GM21723 (cell line): ENCODE measurements at regions not wholly inside any gene's neighbourhood (a gene's known extent, or its start where the extent isn't known, plus 50 kb on each side); places are given as distances from the start of the nearest gene placed in this dataset.

Source experiments
- ATAC-seq: cut with Tn5 transposase; IDR thresholded peaks from one replicate; pipeline ENCODE4 v1.9.1; 2021; ENCODE audit warnings: mild to moderate bottlenecking, moderate library complexity; ENCODE audit not compliant: unreplicated experiment

DNA sequence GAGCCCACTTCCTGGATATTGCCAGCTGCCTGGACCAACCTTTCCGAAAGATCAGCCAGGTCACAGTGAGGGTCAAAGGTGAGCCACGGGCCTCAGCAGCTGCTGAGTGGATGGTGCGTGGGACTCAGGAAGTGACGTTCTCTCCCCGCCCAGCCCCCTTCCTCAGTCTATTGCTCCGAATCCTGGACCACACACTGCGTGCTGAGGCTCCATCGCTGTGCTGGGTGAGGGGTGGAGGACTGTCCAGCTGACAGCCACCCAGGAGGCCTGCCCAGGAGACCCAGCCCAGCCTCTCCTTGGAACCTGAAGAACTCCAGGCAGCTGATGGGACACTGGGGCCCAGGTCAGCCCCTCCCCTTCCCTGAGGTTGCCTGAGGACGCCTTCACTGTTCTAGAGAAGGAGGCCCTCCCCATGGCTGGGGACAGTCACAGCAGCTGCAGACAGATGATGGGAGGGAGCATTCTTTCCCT, 94.4 kb upstream of the CD93 start:
- no peak for ATAC-seq

DNA sequence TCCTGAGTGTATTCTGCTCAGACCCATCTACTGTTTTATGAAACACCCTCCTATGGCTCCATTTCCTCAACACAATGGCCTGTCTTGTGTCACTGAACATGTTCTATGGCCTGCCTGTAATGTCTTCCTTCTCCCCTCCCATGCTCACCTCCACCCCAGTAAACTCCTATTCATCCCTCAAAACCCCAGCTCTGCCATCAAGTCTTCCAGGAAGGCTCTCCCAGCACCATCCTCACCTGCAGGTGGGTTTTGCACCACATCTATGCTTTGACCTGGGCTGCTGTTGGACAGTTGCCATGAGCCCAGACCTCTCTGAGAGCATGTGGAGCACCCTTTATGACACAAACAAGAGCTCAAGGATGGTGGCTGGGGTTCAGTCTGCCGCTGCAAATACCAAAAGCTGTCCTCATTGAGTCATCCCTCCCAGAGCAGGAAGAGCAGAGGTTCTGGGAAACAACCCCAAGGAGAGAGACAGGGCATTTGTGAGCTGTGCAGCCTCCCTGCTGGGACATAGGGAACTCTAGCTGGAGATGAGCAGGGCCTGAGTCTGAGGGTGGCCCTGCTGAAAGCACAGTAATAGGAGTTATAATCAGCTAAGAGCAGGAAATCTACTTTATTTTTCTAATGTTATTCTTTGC, 93.8 kb upstream of the CD93 start:
- ATAC-seq: no peak

DNA sequence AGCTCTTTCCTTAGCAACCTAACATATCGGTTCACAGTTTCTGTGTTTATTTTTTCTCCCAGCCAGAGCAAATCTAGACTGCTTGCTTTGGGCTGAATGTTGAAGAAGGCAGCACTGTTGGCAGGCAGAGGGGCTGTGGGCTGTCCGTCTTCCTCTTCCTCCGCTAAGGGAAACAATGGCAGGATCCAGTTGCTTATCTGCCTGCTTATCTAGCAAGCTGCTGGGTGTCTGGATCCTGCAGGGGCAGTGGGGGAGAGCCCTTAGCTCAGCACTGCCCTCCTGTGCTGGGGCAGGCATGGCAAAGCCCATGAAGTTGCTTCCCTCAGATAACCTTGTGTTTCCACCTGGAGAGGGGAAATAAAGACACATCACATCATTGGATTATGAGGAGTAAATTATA, 92.7 kb upstream of the CD93 start:
- no peak for ATAC-seq

DNA sequence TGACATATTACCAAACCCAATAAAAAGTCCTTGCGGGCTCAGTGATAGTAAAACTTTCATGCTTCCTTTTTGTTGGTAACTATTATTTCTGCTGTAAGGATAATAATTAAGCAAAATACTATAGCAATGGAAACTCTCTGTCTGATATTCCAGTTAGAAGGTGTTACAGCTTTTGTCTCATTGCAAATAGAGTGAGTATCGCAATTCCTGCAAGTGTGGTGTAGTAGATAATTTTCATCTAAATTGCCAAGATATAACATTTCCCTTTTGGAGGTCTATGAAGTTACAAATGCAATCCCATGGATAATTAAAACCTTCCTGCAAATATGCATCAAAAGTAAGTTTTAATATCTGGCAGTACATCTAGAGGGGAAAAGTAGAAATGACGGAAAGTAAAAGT, 88.7 kb upstream of the CD93 start:
- ATAC-seq: no peak

DNA sequence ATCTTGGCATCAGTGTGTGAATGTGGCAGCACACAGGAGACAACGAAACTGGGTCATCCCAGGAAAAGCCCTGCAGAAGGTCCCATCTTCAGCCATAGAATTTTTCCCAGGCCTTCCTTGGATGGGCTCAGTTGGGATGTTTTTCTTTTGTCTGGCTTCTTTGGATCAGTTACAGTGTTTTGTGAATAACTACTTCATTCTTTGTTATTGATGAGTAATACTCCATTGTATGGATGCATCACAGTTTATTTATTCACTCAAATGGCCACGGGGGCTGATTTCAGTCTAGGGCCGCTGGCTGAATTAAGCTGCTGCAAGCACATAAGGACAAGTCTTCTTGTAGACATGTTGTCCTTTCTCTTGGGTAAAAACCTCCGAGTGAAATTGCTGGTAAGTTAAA, 81.3 kb upstream of the CD93 start:
- no peak for ATAC-seq

DNA sequence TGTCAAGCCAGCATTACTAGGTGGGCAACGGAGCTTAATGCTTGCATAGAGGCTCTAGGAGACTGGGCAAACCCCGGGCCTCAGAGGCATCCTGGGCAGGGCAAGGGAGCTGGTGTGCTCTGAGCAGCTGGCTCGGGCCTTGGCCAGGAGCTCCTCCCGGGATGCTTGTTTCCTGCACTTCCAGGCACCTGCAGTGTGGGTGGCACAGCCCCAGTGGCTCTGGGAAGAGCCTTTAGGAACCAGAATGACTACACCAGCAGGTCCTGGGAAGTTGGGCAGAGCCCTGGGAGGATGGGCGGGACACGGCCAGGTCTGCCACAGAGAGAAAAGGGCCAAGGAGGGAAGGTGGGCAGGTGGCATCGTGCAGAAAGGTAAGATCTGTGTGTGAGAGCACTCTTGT, 80.4 kb upstream of the CD93 start:
- no peak for ATAC-seq

DNA sequence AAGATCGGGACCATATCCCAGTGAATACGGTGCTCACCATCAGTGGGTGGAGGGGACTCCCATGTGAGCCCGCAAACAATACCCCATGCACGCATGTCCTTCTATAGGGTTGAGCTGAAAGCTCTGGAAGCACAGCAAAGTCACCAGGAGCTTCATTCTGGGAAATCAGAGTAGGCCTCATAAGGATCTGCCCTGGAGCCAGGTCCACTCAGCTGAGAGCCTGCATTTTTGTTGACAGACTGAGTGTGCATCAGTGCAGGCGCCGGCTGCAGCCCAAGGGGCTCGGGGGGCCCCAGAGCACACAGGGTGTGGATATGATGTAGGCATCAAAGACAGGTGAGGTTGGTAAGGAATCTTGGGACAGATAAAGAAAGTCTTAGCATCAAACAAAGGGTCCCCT, 79.8 kb upstream of the CD93 start:
- no peak for ATAC-seq

DNA sequence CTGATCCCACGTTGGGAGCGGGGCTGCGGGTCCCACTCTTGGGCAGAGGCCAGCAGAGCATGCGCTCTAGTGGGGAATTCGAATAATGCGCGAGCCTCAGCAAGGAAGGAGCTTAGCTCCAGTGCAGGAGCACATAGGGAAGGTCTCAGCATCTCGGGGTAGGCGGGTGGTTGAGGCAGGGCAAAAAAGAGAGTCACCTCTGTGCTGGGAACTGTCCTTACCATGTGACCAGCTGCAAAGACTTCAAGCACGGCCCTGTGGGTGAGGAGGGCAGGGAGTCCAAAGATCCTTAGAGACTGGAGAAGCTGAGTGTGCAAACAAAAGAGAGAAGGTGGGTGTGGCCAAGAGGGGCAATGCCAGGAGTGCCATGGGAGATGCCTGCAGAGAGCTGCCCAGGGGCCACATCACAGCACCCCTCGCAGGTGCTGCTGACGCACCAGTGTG, 79.2 kb upstream of the CD93 start:
- no peak for ATAC-seq

DNA sequence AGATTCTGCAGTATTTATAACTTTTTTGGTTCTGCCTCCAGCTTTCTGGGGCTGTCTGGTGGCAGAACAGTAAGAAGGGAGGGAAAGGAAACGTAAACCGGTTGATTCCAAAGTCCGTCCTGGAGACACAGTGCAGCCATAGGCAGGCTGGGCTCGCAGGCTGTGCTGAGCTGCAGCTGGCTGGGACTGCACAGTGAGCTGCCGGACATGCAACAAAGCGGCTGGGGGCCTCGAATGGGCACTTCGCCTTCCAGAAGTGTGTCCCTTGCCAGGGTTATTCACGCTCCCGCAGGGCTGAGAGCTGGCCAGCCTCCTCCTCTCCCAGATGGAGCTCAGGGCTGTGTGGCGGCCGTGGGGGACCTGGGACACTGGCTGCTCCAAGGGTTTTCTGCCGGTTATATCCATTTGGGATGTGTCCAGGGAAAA, 78.1 kb upstream of the CD93 start:
- no peak for ATAC-seq

DNA sequence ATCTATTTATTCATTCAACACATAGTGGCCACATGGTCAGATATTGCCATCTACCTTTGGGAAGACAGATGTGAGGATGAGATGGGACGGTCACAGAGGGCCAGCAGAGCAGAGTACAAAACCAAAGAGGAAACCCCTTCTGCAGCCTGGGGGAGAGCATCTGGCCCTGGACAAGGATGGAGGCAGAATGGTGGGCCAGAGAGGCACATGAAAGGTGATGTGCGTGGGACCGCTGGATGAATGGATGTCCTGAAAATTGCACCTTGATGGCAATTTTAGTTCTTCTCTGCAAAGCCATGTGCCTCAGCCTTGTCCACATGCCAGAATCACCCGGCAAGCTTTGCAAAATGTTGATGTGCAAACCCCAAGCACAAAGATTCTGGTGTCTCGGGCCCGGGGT, 77.4 kb upstream of the CD93 start:
- ATAC-seq: no peak

DNA sequence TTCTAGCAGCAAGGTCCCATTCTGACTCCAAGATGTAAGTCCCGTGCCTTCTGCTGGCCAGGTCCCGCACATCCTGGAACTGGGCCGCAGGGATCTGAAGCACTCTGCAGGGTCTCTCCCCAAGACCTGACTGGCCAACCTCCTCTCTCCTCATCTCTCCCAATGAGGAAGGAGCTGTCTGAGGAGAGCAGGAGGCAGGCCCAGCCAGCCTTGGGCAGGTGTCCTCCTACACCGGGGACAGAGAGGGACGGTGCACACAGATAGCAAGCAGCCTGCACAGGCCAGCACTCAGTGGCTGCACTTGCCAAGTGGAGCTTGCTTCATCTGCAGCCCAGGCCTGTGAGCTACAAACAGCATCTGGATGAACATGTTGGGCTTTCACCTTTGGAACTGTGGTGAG, 76.8 kb upstream of the CD93 start:
- ATAC-seq: no peak

DNA sequence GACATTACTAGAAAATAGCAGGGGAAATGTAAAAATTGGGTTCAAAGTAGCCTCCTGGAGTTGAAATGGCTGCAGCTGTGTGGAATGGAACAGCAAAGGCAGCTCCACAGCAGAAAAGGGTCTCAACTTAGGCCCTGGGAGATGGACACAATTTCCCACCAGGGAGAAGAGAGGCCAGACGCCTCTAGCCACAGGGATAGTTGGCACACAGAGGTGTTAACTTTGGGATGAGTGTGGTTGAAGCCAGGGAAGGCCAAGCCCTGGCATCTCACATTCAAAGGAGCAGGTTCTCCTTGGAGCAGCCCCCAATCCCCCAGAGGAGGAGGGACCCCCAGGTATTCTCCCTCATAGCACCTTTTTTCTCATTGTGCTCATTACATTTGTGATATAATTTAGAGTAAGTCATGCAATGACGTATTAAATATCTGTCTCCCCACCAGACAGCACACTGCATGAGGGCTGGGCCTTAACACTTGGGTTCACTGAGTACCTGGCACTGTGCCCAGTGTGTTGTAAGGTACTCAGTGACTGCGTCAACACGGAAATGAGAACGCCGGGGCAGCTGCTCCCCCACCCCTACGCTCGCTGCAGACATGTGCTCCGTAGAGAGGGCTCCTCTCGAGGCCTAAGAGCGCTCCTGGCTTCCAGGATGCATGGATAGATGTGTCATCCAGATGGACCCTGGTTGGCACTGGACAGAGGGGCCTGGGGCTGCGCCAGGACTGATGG, 76.0 kb upstream of the CD93 start:
- ATAC-seq: no peak

DNA sequence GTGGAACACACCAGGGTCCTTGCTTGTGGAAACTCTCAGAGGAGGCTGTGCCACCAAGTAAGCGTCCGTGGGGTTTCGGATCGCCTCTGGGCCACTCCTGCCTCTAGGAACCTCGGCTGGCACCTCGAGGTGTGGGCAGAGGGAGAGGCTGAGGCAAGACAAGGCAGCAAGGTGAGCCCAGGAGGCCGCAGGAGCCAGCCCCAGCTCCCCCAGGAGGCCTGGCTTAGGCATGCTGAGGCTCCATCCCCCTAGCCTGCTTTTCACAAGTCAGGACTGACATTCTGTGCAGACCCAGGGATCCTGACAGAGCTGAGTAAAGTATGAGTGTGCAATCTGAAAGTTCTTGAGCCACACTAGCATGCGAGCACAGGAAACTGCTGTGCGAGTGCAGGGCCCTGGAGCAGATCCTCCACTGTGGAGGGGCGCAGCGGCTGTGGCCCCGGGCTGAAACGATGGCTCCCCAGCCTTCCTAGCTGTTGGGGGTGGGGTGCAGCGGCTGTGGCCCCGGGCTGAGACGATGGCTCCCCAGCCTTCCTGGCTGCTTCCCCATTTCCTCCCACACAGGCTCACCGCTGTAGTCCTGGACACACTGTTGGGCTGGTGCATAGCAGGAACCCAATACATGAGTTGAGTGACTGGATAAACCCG, 75.2 kb upstream of the CD93 start:
- ATAC-seq: no peak

DNA sequence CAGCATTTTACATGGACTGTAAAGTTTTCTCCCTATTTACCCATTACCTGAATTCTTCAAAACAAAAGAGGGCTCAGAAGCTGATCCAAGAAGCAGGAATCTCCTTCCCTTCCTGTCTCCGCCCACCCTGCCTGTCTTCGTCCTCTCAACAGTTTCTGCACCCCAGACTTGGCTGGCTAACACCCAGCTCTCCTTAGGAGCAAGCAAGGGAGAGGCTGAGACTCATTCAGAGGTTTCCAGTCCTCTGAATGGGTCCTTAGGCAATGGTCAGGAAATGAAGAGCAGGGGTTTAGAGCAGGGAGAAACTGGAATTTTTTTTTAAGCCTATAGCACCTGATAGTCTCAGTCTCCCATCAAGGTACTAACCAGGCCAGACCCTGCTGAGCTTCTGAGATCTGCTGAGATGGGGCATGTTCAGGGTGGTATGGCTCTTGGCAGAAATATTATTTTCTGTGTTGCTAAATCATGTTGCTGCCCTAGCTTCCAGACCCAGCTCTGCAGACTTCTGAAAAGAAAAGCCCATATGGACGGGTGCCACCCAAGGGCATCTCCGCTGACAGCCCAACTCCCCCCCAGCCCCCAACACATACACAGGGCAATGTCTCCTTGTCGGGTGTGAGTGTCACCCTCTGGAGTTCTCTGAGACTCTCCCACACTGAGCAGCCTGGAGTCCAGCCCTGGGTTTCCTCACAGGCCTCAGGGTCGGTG, 74.6 kb upstream of the CD93 start:
- ATAC-seq: no peak

DNA sequence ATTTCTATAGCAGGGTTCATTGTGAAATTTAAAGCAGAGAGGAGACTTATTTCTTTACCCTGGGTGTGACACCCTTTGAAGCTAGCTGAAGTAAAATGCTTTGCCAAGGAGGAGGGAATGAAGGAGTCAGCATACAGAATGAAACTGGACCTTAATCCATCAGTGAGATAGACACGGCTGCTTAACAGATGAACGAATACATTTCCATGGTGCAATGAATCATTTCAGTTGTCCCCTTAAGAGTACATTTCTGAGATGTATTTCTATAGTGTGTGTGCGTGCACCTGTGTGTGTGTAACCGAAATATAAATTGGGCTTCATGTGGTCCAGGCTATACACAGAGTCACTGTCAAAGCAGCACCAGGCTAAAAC, 73.8 kb upstream of the CD93 start:
- no peak for ATAC-seq

DNA sequence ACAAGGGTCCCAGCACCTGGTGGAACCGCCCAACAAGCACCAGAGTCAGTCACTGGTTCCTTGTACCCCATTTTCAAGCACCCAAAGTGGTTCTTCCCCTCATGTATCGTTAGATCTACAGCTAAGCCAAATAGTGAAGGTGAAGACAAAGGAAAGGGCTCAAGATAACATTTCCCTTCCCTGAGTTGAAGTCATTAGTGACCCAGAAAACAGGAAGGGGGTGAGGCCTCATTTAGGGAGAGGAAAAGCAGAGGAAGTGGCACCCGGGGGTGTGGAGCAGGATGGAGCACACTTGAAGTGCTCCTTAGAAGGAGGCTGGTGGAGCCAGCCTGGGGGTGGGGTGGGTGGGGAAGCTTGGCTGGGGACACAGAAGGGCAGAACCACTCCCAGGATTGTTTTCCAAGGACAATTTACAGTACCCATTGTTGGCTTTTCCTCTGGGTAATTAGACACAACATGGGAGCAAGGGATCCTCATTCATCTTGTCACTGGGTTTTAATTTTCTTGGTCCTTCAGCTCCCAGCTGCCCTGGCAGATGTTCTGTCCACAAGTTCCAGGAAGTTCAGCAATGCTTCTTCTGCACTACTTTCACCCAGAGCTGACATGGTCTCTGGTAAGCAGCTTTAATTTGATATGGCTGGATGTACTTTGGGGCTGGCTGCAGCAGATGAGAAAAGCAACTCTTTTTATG, 73.3 kb upstream of the CD93 start:
- ATAC-seq: no peak

DNA sequence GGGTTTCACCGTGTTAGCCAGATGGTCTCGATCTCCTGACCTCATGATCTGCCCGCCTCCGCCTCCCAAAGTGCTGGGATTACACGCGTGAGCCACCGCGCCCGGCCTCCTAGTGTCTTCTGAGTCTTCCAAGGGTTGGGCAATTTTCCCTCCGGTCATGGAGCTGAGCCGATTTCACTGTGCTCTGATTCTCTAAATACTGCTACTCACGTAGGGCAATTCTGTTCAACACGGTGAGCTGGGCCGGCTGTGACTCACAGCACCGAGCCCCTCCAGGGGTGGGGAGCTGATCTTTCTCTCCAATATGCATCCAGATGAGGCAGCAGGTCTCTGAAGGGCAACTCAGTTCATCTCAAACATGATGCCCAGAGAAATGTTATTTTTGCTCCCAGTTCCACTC, 71.6 kb upstream of the CD93 start:
- ATAC-seq: no peak

DNA sequence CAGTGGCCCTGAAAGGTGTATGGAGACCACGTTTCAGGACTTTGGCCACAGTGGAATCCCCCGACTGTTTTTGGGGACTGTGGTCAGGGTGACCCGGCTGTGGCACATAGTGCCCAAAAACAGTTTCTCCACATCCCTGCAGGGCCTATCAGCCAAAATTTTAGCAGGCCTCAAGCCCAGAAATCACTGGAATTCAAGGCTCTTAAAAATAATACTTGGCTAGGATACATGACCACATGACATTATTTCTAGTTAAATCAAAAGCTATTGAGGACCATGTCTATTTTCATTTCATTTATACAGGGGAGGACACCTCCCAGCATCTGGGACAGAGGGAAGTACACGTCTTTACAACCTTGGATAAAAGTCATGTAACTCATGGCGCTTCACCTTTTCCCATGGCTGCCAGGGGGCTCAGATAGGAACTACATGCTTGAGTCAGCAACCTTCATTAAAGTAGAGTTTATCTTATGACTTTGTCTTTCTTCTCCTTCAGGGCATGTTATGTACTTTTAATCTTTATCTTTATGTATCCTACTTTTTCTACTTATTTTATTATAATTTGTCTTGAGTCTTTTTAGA, 70.8 kb upstream of the CD93 start:
- ATAC-seq: no peak

DNA sequence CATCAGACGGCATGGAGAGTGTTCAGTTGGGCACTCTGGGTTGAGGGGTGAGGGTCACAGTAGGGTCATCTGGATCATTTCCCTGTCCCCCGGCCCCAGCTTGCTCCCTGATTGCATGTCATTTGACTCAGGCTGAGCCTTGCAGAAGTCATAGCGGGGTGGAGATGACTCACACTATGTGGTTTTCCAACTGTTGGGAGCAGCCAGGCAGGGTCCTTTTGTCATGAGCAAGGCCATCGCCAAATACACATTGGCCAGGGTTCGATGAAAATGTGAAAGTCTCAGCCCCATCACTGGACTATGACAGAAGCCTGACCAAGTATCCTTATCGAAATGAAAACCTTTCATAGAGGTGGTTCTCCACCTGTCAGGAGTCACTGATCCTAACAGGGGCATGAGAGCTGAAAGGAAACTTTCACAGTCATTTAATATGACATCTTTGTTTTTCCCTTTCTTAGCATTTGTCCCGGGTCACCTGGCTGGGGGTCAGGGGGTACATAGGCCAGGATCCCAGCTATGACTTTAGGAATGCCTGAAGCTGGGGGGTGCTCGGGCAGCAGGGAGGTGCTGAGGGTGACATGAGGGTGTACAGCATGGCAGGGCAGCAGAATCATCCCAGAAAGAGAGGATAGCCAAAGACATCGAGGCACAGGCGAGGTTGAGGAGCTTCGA, 70.2 kb upstream of the CD93 start:
- ATAC-seq: no peak

DNA sequence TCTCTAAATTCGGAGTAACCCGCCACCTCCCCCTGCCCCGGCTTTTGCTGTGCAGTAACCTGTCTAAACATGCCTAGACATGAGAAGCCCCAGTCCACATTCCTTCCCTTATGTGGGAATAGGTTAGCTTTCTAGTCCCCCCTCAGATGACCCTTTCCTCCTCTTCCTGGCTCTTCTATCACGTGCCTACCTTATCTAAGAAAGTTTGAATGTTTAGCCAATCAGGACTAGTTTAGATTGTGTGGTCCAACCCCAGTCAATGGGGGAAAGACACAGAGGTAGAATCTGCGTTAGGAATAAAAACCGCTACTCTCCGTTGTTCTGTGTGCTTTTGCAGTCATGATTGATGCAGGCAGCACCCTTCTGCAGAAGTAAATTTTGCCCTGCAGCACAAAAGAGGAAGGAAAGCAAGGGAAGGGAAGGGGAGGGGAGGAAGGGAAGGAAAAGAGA, 69.0 kb upstream of the CD93 start:
- ATAC-seq: no peak
